DOHH2 (cell line): ENCODE measurements at regions not wholly inside any gene's neighbourhood (a gene's known extent, or its start where the extent isn't known, plus 50 kb on each side); places are given as distances from the start of the nearest gene placed in this dataset.

Experiments
- H3F3A ChIP-seq: fragments of 200-600 bp; sonication (generic), shearing (Covaris generic); 2 replicates; pipeline ENCODE4 v1.6.0; 2016; ENCODE audit warnings: antibody characterized with exemption, mild to moderate bottlenecking; ENCODE audit not compliant: control insufficient read depth, insufficient read depth
- H3K27ac ChIP-seq: fragments of 200-600 bp; sonication (generic); 2 replicates; pipeline ENCODE4 v1.5.1; 2014; ENCODE audit warnings: low read depth, mild to moderate bottlenecking, low read length, moderate library complexity
- H3K27me3 ChIP-seq: fragments of 200-600 bp; sonication (generic); 2 replicates; pipeline ENCODE4 v1.6.1; 2014; ENCODE audit warnings: mild to moderate bottlenecking, low read length, mixed read lengths; ENCODE audit not compliant: control insufficient read depth
- H3K36me3 ChIP-seq: fragments of 200-600 bp; sonication (generic); 2 replicates; pipeline ENCODE4 v1.6.1; 2014; ENCODE audit warnings: mild to moderate bottlenecking, low read length, moderate library complexity, mixed read lengths; ENCODE audit not compliant: control insufficient read depth
- H3K4me1 ChIP-seq: fragments of 200-600 bp; sonication (generic); 2 replicates; pipeline ENCODE4 v1.6.1; 2014; ENCODE audit warnings: mild to moderate bottlenecking, low read length, mixed read lengths; ENCODE audit not compliant: control insufficient read depth
- H3K4me2 ChIP-seq: fragments of 200-600 bp; sonication (generic); 2 replicates; pipeline ENCODE4 v1.6.0; 2014; ENCODE audit warnings: mild to moderate bottlenecking, low read length, moderate library complexity
- H3K4me3 ChIP-seq: fragments of 200-600 bp; sonication (generic); 2 replicates; pipeline ENCODE4 v1.5.1; 2014; ENCODE audit warnings: mild to moderate bottlenecking, low read length, mixed read lengths
- H3K79me2 ChIP-seq: fragments of 200-600 bp; sonication (generic); 2 replicates; pipeline ENCODE4 v1.6.1; 2014; ENCODE audit warnings: mild to moderate bottlenecking, low read length, mixed read lengths; ENCODE audit not compliant: control insufficient read depth
- H3K9me2 ChIP-seq: fragments of 200-600 bp; sonication (generic); replicated peaks from 2 replicates; pipeline ENCODE4 v1.6.1; 2014; ENCODE audit warnings: mild to moderate bottlenecking, low read length, mixed read lengths; ENCODE audit not compliant: control insufficient read depth
- H3K9me3 ChIP-seq: fragments of 200-600 bp; sonication (generic); 2 replicates; pipeline ENCODE4 v1.6.1; 2014; ENCODE audit warnings: antibody characterized with exemption, low read length, mixed read lengths; ENCODE audit not compliant: control insufficient read depth, insufficient read depth
- H4K20me1 ChIP-seq: fragments of 200-600 bp; sonication (generic); 2 replicates; pipeline ENCODE4 v1.6.0; 2014; ENCODE audit warnings: low read depth, mild to moderate bottlenecking, antibody characterized with exemption, low read length, moderate library complexity; ENCODE audit not compliant: control insufficient read depth, insufficient read depth
- EZH2phosphoT487 ChIP-seq: fragments of 200-600 bp; sonication (generic); IDR thresholded peaks from 2 replicates; pipeline ENCODE4 v1.6.1; 2017; ENCODE audit warnings: borderline replicate concordance, mild to moderate bottlenecking, antibody characterized with exemption, low read length, moderate library complexity, mixed read lengths
- TF ChIP-seq, protein P1 (sequence below): fragments of 200-600 bp; sonication (generic); IDR thresholded peaks from one replicate; pipeline ENCODE4 v1.5.1; 2014; ENCODE audit warnings: antibody characterized with exemption, mild to moderate bottlenecking, low read depth, low read length; ENCODE audit not compliant: poor library complexity, severe bottlenecking

DNA sequence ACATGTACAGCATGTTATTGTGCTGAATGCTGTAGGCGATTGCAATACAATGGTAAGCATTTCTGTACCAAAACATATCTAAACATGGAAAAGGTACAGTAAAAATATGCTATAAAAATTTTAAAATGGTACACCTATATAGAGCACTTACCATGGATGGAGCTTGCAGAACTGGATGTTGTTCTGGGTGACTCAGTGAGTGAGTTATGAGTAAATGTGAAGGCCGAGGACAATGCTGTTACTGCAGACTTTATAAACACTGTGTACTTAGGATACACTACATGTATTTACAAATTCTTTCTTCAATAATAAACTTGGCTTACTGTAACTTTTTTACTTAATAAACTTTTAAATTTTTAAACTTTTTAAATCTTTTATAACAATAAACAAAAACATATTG is 473.4 kb upstream of the UBE2E3 start:
- TF ChIP-seq EZH2phosphoT487 = no peak
- TF ChIP-seq, protein P1, sequence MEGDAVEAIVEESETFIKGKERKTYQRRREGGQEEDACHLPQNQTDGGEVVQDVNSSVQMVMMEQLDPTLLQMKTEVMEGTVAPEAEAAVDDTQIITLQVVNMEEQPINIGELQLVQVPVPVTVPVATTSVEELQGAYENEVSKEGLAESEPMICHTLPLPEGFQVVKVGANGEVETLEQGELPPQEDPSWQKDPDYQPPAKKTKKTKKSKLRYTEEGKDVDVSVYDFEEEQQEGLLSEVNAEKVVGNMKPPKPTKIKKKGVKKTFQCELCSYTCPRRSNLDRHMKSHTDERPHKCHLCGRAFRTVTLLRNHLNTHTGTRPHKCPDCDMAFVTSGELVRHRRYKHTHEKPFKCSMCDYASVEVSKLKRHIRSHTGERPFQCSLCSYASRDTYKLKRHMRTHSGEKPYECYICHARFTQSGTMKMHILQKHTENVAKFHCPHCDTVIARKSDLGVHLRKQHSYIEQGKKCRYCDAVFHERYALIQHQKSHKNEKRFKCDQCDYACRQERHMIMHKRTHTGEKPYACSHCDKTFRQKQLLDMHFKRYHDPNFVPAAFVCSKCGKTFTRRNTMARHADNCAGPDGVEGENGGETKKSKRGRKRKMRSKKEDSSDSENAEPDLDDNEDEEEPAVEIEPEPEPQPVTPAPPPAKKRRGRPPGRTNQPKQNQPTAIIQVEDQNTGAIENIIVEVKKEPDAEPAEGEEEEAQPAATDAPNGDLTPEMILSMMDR = no peak
- H3F3A ChIP-seq = no peaks in the 10 kb centered on the region

DNA sequence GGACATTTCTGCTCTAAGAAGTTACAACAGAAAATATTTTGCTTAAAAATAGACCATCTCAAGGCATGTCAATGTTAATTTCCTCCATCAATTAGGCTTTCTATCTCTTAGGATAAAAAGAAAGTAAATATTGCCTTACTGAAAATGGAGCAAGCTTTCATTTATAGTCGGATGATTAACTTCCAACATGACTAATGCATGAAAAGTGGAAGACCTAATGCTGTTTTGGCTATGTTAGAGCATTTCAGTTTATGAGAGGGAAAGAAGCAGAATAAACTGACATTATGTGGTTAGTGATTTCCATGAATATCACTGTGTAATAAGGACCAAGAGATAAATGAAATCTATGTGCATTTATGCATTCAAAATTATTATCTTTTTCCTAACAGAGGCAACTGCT is 475.2 kb upstream of the UBE2E3 start:
- H3K9me3 ChIP-seq = no peaks in the 10 kb centered on the region
- H3K27me3 ChIP-seq = no peaks in the 10 kb centered on the region
- no peaks in the 10 kb centered on the region for H3K36me3 ChIP-seq
- no peak overlapping the region for H3K27ac ChIP-seq
- H3K4me2 ChIP-seq = no peak overlapping the region
- TF ChIP-seq EZH2phosphoT487 = no peak
- TF ChIP-seq, protein P1 = no peak
- no peaks in the 10 kb centered on the region for H3K4me1 ChIP-seq
- H3K9me2 ChIP-seq = no peaks in the 10 kb centered on the region
- no peaks in the 10 kb centered on the region for H3F3A ChIP-seq
- no peaks in the 10 kb centered on the region for H4K20me1 ChIP-seq
- no peaks in the 10 kb centered on the region for H3K79me2 ChIP-seq
- H3K4me3 ChIP-seq = no peak overlapping the region

More for the DNA sequence above, 473.4 kb upstream of the UBE2E3 start:
- no peaks in the 10 kb centered on the region for H3K9me3 ChIP-seq
- no peak overlapping the region for H3K27ac ChIP-seq
- H3K4me1 ChIP-seq = no peaks in the 10 kb centered on the region
- no peaks in the 10 kb centered on the region for H3K36me3 ChIP-seq
- H3K79me2 ChIP-seq = no peaks in the 10 kb centered on the region
- H3K4me2 ChIP-seq = no peak overlapping the region
- no peaks in the 10 kb centered on the region for H3K9me2 ChIP-seq
- H4K20me1 ChIP-seq = no peaks in the 10 kb centered on the region
- no peak overlapping the region for H3K4me3 ChIP-seq
- no peaks in the 10 kb centered on the region for H3K27me3 ChIP-seq

DNA sequence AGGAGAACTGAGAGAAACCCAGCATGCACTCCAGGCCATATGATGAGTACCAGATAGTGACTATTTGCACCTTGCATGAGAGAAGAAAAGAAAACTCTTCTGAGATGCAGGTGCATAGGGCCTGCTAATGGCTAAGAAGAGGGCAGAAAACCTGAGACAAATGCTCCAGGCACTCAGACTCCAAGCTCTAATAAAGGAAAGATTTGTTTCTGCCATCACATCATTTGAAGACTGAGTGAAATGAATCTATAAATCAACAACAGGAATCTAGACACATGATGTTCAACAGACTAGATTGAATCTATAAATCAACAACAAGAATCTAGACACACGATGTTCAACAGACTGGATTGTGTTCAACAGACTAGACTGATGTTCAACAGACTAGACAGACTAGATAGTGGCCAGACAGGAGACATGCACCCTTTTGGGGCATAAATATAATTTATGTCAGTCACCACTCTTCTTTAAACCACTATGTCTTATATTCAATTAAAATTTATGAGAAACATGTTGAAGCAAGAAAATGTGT is 482.7 kb upstream of the UBE2E3 start:
- H3K27me3 ChIP-seq = no peaks in the 10 kb centered on the region
- no peak for TF ChIP-seq EZH2phosphoT487
- TF ChIP-seq, protein P1 = no peak
- H3K9me2 ChIP-seq = no peaks in the 10 kb centered on the region
- no peaks in the 10 kb centered on the region for H3K79me2 ChIP-seq
- no peaks in the 10 kb centered on the region for H4K20me1 ChIP-seq
- H3F3A ChIP-seq = no peaks in the 10 kb centered on the region
- no peaks in the 10 kb centered on the region for H3K4me1 ChIP-seq
- H3K4me2 ChIP-seq = no peak overlapping the region
- H3K27ac ChIP-seq = no peak overlapping the region
- H3K9me3 ChIP-seq = no peaks in the 10 kb centered on the region
- H3K36me3 ChIP-seq = no peaks in the 10 kb centered on the region
- no peak overlapping the region for H3K4me3 ChIP-seq

DNA sequence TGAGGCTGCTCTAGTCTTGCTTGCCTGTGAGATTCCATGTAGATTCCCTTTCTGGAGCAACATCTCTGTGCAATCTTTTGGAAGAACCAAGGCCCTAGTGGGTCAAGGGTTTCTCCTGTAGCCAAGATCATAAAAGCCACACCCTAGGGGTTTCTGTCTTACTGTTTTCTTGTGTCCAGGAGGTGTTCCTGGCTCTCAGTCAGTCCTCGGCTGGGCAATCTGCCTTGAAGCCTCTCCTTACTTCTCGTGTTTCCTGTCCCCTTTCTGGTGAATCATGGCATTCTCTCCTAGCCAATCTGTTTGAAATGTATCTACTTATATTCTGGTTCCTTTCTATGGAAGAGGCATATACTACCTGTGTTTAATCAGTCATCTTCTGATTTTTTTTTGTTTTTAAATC is 484.8 kb upstream of the UBE2E3 start:
- H3K27ac ChIP-seq = no peak overlapping the region
- H3K27me3 ChIP-seq = no peaks in the 10 kb centered on the region
- no peak overlapping the region for H3K4me2 ChIP-seq
- H3K4me3 ChIP-seq = no peak overlapping the region
- no peaks in the 10 kb centered on the region for H3K4me1 ChIP-seq
- H3K9me2 ChIP-seq = no peaks in the 10 kb centered on the region
- no peak for TF ChIP-seq EZH2phosphoT487
- TF ChIP-seq, protein P1 = no peak
- no peaks in the 10 kb centered on the region for H3K36me3 ChIP-seq
- H3K9me3 ChIP-seq = no peaks in the 10 kb centered on the region
- H3F3A ChIP-seq = no peaks in the 10 kb centered on the region
- no peaks in the 10 kb centered on the region for H4K20me1 ChIP-seq
- H3K79me2 ChIP-seq = no peaks in the 10 kb centered on the region
